HL-60 (cell line): ENCODE measurements at regions not wholly inside any gene's neighbourhood (a gene's known extent, or its start where the extent isn't known, plus 50 kb on each side); places are given as distances from the start of the nearest gene placed in this dataset.

ENCODE experiments used
- POLR2AphosphoS5 ChIP-seq: IDR thresholded peaks from 2 replicates; pipeline ENCODE4 v1.6.1; 2012; ENCODE audit warnings: low read depth
- TF ChIP-seq, protein P1 (sequence below): IDR thresholded peaks from one replicate; pipeline ENCODE4 v1.5.1; 2011; ENCODE audit warnings: low read length, control low read depth, inconsistent platforms; ENCODE audit not compliant: insufficient read depth
- TF ChIP-seq, protein P2 (sequence below): IDR thresholded peaks from 2 replicates; pipeline ENCODE4 v1.6.1; 2012; ENCODE audit warnings: low read depth; ENCODE audit not compliant: insufficient replicate concordance

DNA sequence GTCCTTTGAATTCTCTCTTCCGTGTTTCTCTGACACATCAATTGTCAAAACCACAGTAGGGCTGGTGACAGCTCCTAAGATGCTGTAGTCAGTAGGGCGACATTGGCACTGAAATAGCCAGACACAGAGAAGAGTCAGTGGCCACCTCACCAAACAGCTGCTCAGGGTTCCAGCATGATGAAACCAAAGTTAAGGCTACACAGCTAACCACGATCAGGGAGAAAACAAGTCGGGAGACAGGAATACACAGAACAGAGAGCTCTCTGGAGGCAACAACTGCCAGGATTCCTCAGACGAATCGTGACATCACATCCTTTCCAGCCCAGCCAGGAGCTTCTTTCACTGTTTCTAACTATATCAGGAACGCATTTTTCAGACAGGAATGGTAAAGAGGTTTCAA lies 922.2 kb downstream of the SORCS1 start:
- TF ChIP-seq, protein P1, sequence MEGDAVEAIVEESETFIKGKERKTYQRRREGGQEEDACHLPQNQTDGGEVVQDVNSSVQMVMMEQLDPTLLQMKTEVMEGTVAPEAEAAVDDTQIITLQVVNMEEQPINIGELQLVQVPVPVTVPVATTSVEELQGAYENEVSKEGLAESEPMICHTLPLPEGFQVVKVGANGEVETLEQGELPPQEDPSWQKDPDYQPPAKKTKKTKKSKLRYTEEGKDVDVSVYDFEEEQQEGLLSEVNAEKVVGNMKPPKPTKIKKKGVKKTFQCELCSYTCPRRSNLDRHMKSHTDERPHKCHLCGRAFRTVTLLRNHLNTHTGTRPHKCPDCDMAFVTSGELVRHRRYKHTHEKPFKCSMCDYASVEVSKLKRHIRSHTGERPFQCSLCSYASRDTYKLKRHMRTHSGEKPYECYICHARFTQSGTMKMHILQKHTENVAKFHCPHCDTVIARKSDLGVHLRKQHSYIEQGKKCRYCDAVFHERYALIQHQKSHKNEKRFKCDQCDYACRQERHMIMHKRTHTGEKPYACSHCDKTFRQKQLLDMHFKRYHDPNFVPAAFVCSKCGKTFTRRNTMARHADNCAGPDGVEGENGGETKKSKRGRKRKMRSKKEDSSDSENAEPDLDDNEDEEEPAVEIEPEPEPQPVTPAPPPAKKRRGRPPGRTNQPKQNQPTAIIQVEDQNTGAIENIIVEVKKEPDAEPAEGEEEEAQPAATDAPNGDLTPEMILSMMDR = no peak
- no peak for TF ChIP-seq POLR2AphosphoS5
- TF ChIP-seq, protein P2, sequence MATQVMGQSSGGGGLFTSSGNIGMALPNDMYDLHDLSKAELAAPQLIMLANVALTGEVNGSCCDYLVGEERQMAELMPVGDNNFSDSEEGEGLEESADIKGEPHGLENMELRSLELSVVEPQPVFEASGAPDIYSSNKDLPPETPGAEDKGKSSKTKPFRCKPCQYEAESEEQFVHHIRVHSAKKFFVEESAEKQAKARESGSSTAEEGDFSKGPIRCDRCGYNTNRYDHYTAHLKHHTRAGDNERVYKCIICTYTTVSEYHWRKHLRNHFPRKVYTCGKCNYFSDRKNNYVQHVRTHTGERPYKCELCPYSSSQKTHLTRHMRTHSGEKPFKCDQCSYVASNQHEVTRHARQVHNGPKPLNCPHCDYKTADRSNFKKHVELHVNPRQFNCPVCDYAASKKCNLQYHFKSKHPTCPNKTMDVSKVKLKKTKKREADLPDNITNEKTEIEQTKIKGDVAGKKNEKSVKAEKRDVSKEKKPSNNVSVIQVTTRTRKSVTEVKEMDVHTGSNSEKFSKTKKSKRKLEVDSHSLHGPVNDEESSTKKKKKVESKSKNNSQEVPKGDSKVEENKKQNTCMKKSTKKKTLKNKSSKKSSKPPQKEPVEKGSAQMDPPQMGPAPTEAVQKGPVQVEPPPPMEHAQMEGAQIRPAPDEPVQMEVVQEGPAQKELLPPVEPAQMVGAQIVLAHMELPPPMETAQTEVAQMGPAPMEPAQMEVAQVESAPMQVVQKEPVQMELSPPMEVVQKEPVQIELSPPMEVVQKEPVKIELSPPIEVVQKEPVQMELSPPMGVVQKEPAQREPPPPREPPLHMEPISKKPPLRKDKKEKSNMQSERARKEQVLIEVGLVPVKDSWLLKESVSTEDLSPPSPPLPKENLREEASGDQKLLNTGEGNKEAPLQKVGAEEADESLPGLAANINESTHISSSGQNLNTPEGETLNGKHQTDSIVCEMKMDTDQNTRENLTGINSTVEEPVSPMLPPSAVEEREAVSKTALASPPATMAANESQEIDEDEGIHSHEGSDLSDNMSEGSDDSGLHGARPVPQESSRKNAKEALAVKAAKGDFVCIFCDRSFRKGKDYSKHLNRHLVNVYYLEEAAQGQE = no peak
